Omental fat pad (tissue), 3 donors: ENCODE measurements at regions not wholly inside any gene's neighbourhood (a gene's known extent, or its start where the extent isn't known, plus 50 kb on each side); places are given as distances from the start of the nearest gene placed in this dataset.

Source experiments
- ATAC-seq: fragments of 150-250 bp; one replicate; pipeline ENCODE4 v1.9.1; 2016; ENCODE audit warnings: mild to moderate bottlenecking, moderate library complexity; ENCODE audit not compliant: low FRiP score
- DNase-seq: peaks from one replicate; pipeline ENCODE4 v3.0.0-alpha.2; 2019; ENCODE audit warnings: low spot score
- CTCF ChIP-seq, 3 donors: fragments of 450-650 bp; IDR thresholded peaks; one replicate each; pipeline ENCODE4 v1.5.1; 2016 to 2017; ENCODE audit warnings: antibody characterized with exemption in 3 of 3, mild to moderate bottlenecking in 3 of 3, moderate library complexity in 2 of 3

DNA sequence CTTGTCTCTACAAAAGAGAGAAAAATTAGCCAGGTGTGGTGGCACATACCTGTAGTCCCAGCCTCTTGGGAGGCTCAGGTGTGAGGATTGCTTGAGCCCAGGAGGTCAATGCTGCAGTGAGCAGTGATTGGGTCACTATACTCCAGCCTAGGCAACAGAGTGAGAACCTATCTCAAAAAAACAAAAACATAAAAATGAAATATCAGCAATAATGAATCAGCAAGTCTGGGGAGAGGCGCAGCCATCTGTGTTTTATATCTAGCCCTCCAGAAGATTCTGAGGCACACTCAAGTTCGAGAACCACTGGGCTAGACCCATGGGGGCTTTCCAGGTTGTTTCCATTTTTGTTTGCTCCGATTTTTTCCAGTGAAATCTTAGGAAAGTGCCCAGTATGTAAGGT, 88.1 kb upstream of the BCL6 start:
- no peak for TF ChIP-seq CTCF (IDR thresholded peaks at IDR 0.05)
- DNase-seq (no peak), ATAC-seq (no peak)

- no peak for ATAC-seq
- no peak for TF ChIP-seq CTCF (IDR thresholded peaks at IDR 0.05)
- DNase-seq, result no peak
Measured at GRCh38 chr3:187833799-187834578, 88.7 kb upstream of the BCL6 start.

GRCh38 chr3:187836823-187837770, 91.8 kb upstream of the BCL6 start:
- ATAC-seq (no peak), DNase-seq (no peak)
- no peak for TF ChIP-seq CTCF (IDR thresholded peaks at IDR 0.05)

DNA sequence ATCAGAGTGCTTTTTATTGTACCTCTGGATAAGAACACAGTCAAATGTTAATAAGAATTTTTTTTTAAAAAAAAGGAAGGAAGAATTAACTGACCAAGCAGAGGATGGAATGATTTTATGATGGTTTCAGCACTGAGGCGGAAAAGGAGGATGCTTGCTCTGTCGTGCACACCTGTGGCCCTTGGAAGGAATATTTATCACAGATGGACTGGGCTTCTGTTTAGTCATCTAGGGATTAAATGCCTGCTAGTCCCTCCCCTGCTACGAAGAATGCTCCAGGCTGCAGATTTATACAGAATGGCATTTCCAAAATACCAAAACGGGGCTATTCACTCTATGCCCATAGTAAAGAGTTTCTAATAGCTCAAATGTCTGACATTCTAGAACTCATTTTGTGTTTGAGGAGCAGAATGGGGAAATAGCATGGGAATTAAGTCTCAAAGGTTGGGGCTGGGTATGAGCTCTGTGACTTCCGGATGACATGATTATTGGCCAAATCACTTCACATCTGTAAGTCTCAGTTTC, 92.8 kb upstream of the BCL6 start:
- TF ChIP-seq CTCF (IDR thresholded peaks at IDR 0.05), result no peak
- ATAC-seq, result no peak
- DNase-seq, result no peak

GRCh38 chr3:187839422-187839821, 94.2 kb upstream of the BCL6 start:
- no peak for DNase-seq
- ATAC-seq, result no peak
- no peak for TF ChIP-seq CTCF (IDR thresholded peaks at IDR 0.05)

- no peak for ATAC-seq
- DNase-seq, result no peak
- TF ChIP-seq CTCF (IDR thresholded peaks at IDR 0.05), result no peak
Measured at GRCh38 chr3:187840856-187841255, 95.6 kb upstream of the BCL6 start.
